Body of pancreas (tissue), 4 donors: ENCODE measurements at regions not wholly inside any gene's neighbourhood (a gene's known extent, or its start where the extent isn't known, plus 50 kb on each side); places are given as distances from the start of the nearest gene placed in this dataset.

Experiments
- CTCF ChIP-seq, 7 experiments: fragments of 450-650 bp in 4 of 7; fragments of 200-600 bp in 3 of 7; sonication (generic) in 3 of 7; IDR thresholded peaks; one replicate each; pipeline ENCODE4 v1.5.1; 2016 to 2019; ENCODE audit warnings: antibody characterized with exemption in 7 of 7
- POLR2A ChIP-seq, 3 donors: fragments of 450-650 bp; IDR thresholded peaks; one replicate each; pipeline ENCODE4 v1.6.1; 2016; ENCODE audit warnings: antibody characterized with exemption in 3 of 3, mild to moderate bottlenecking in 2 of 3

GRCh38 chr6:143607168-143607567 is 70.6 kb upstream of the PHACTR2 start:
- TF ChIP-seq CTCF (IDR thresholded peaks at IDR 0.05) (no peak), POLR2A (IDR thresholded peaks at IDR 0.05) (no peak)
